Putamen (tissue), 1 donor: ENCODE measurements at regions not wholly inside any gene's neighbourhood (a gene's known extent, or its start where the extent isn't known, plus 50 kb on each side); places are given as distances from the start of the nearest gene placed in this dataset.

Experiments used
- DNase-seq: peaks from one replicate; pipeline ENCODE4 v3.0.0-alpha.2; 2016; ENCODE audit warnings: low spot score

- DNase-seq = no peak
Measured at GRCh38 chr13:40192452-40192851, 474.0 kb downstream of the FOXO1 start.

GRCh38 chr13:40192858-40193257, 473.6 kb downstream of the FOXO1 start:
- DNase-seq = peak; percentile 37

DNA sequence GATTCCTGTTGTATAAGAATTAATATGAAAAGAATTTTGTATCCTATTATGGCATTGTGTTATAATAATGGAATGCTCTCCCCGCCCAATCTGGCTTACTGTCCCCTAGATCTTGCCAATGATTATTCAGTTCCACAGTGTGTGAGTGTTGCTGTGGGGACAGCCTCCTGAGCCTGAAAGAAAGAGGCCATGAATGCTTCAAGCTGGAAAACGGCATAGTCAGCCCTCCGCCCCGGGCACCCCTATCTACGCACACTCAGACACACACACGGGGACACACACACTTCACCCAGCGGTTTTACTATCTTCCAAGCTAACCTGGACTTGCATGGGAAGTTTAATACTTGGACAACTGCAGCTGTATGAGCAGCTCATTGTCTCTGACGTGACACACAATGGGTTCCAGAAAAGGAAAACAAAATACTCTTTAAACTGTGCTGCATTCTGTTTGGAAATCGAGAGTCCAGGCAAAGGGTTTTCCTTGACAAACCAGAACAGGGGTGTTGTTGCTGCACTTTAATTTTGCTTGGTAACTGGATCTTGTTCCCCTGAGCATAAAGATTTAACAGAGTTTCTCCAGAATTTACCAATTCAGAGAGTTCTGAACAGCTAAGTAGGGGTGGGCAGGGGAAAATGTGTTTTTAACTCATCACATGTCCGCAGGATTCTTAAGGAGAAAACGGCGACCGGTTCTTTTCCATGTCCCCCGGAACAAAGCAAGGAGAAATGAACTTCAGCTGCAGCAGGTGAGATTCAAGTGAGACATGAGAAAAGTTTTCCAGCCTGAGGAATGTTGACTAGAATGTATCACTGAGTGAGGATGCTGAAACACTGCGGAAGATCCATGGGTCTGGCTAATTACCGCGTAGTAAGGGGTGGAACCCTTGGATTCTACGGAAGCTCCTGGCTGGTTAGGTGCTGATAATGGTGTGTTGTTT, 472.9 kb downstream of the FOXO1 start:
- peak; percentile 87 for DNase-seq

GRCh38 chr13:40194224-40194806, 472.1 kb downstream of the FOXO1 start:
- no peak for DNase-seq

DNA sequence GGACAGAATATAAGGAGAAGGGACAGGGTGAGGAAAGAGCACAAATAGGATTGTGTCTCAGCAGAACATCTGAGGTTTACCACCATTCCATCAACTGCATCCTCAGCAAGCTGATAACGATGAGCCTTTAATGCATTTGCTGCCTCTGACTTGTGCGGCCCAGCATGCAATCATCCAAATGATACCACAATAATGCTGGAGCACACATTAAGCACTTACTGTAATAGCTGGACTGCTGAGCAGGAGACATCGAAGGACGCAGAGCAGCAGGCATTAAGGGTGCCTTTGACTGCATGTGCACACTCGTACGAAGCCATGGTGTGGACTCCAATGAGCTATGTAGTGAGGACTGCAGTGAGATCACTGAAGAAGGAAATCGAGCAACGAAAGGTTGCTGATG, 469.4 kb downstream of the FOXO1 start:
- no peak for DNase-seq

DNA sequence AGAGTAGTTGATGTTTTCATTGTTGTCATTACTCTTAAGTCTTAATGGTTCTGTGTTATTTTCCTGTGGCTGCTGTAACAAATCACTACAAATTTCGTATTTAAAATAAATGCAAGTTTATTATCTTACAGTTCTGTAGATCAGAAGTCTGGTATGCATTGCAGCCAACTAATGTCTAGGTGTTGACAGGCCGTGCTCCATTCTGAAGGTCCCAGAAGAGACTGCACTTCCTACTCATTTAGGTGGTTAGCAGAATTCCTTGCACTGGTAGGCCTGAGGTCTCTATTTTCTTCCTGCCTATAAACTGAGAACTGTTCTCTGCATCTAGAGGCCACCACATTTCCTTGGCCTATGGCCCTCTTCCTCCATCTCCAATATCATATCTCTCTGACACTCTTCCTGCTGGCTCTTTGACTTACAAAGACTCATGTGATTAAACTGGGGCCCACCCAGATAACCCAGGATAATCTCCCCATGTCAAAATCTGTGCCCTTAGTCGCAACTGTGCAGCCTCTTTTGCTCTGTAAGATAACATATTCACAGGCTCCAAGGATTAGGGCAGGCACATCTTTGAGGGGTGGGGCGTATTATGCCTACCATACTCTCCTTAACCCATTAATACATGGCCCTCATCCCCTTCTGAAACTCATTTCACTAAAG, 468.4 kb downstream of the FOXO1 start:
- DNase-seq = no peak

- DNase-seq = no peak
Measured at GRCh38 chr13:40200273-40200978, 466.0 kb downstream of the FOXO1 start.

DNA sequence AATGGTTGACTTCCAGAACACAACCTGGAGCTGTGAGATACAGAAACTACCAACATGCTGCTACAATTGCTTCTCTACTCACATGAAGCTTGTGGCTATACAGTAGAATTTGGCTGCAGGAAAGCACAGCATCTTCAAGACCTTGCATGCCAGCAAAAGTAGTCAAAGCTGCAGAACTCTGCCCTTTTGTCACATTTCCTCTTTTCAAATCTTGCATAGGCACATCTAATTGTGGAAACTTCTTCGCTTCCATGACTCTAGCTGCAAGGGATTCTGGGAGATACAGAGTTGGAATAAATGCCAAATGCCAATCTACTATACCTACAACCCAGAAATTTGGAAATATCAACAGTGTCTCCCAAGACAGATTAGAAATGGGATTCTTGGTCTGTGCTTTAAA, 462.2 kb downstream of the FOXO1 start:
- no peak for DNase-seq

DNA sequence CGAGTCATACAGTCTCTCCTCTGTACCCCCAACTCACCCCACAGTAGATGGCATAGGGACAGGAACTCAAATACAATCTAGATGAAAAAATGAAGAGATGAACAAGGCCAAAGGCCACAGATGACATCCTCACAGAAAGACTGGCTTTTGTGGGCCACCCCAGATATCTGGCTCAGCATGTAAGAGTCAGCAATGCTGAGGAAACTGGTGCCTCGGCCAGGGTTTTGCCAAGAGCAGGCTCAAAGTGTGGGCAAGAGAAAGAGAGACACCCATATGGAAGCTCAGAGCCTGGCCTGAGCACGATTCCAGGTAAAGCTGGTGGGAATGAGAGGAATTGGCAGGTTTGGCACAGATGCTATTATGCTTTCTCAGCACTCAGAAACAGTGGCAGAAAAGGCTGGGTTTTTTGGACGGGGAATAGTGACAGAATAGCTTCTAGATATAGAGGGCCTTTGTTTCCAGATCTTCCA, 460.6 kb downstream of the FOXO1 start:
- no peak for DNase-seq

DNA sequence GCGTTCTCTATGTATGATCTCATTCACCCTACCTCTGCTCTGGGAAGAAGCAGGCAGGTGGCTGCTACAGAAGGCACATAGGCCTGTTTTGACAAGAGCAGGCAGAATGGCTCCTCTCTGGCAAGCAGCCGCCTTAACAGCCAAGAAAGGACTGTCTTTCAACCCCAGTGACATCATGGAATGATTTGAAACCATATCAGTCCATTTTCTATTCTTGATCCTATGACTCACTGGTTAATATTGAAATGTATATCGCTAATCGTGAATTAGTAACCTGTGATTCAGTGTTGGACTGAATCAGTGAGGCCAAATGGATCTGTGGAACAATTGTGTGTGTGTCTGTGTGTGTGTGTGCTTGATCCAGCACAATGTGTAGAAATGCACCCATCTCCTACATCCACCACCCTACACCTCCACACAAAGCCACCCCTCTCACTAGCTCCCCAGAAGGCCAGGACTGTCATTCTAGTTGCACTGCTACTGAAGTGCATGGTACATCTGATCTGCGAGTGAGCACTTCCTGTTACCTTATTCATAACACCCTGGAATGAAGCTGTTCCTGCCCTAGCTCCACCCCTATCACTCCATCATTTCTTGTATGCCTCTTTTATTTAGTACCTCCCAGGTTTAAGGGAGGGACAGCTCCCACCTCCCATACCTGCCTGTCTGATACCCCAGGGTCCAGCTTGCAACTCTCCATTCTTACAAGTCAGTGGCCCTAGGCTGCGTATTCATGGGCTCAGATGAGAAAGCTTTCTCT, 460.0 kb downstream of the FOXO1 start:
- DNase-seq = no peak

DNA sequence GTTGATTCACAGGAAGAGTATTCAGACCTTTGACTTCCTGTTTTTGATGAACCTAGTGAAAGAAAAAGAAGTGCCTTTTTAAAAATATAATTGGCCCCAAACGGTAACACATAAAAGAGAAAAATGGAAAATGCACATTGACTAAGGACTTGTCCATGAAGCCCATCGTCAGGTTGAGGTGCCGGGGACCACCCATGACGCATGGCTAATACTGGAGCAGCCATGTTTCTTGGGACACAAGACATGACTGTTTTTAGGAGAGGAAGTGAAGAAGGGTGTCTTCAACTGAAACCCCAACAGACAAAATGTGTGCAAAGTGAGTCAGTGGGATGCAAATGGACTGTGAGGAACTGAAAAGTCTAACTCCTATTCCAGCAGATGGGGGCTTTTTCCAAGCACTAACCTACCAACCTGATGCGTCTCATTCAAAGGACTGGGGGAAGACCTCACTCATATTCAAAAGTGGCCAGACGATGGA, 459.4 kb downstream of the FOXO1 start:
- DNase-seq = no peak

DNA sequence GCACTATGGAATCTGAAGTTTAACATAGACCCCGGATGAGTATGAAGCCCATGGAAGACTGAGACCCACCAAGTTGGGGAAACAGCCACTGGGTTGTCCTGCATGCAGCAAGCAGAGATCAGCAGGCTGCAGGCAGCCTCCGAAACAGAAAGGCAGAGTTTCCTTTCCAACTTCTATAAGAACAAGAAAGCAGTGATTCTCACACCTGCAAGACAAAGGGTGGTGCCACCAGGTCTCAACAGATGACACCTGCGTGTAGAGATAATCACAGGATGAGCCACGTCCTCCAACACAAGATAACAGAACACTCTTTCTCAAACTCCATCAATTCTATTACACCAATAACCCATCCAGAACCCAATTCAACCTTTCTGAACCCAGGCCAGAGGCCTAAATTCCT, 457.9 kb downstream of the FOXO1 start:
- DNase-seq = no peak

DNA sequence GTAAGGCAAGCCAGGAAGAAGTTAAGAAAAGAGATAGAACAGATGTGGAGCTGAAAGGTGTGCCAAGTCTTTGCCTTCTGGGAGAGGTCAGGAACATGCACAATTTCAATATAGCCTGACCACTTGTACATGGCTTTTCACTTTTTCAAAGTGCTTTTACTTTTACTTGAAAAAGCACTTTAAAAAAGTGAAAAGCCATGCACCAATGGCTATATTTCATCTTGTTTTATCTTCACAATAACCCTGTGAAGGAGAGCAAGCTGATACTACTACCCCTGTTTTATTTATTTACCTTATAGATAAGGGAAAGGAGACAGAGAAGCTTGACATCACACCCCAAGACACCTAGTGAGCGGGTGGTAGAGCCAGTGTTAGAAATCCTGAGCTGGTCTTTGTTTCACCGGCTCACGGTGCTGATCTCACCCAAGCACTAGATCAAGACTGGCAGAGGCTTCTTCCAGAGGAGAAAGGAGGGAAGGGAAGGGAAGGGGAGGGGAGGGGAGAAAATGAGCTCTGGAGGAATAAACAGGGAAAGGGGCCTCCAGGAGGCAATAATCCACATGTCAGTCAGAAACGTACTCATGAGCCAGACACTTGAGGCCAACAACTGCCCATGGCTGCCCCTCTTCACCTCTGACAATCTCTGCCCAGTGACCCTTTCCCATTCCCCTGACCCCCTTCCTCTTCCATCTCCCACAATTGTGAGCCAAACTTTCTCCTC, 455.4 kb downstream of the FOXO1 start:
- no peak for DNase-seq

GRCh38 chr13:40211586-40211968, 454.9 kb downstream of the FOXO1 start:
- no peak for DNase-seq

DNA sequence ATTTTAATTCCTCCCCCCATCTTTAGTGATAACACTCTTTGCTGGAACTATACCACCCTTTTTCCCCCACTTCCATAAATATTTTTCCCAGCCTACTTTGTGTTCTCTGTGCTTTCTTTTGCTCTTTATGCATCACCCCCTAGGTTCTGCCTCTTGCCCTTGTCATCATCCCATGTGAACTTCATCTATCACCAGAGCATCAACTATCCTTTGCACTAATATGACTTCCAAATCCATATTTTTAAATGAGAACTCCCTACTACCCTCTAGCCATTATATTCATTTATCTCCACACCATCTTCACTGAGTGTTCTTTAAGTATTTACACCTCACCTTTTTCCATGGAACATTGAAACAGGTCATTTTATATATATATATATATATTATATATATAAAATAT, 452.7 kb downstream of the FOXO1 start:
- no peak for DNase-seq

- DNase-seq = no peak
Measured at GRCh38 chr13:40215311-40215710, 451.1 kb downstream of the FOXO1 start.

- no peak for DNase-seq
Measured at GRCh38 chr13:40215747-40216146, 450.7 kb downstream of the FOXO1 start.

GRCh38 chr13:40217675-40218074, 448.8 kb downstream of the FOXO1 start:
- no peak for DNase-seq

GRCh38 chr13:40220299-40220935, 446.0 kb downstream of the FOXO1 start:
- no peak for DNase-seq

GRCh38 chr13:40221131-40221459, 445.3 kb downstream of the FOXO1 start:
- DNase-seq = no peak
